GM23338 (cell line): ENCODE measurements at regions not wholly inside any gene's neighbourhood (a gene's known extent, or its start where the extent isn't known, plus 50 kb on each side); places are given as distances from the start of the nearest gene placed in this dataset.

Experiments used
- POLR2AphosphoS5 ChIP-seq: IDR thresholded peaks from 2 replicates; pipeline ENCODE4 v1.6.1; 2016; ENCODE audit warnings: antibody characterized with exemption, low read depth
- TF ChIP-seq, protein P1 (sequence below), 2 experiments: fragments of 200-600 bp in 1 of 2; sonication (generic) in 1 of 2; conservative IDR thresholded peaks; 2 replicates each; pipeline versions ENCODE4 v1.5.1 to v1.6.1; 2016 to 2017; ENCODE audit warnings: antibody characterized with exemption in 2 of 2, low read depth in 2 of 2, mild to moderate bottlenecking in 2 of 2, moderate library complexity in 1 of 2

GRCh38 chr11:91851908-91852307, 372.7 kb upstream of the FAT3 start:
- TF ChIP-seq, protein P1, sequence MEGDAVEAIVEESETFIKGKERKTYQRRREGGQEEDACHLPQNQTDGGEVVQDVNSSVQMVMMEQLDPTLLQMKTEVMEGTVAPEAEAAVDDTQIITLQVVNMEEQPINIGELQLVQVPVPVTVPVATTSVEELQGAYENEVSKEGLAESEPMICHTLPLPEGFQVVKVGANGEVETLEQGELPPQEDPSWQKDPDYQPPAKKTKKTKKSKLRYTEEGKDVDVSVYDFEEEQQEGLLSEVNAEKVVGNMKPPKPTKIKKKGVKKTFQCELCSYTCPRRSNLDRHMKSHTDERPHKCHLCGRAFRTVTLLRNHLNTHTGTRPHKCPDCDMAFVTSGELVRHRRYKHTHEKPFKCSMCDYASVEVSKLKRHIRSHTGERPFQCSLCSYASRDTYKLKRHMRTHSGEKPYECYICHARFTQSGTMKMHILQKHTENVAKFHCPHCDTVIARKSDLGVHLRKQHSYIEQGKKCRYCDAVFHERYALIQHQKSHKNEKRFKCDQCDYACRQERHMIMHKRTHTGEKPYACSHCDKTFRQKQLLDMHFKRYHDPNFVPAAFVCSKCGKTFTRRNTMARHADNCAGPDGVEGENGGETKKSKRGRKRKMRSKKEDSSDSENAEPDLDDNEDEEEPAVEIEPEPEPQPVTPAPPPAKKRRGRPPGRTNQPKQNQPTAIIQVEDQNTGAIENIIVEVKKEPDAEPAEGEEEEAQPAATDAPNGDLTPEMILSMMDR (conservative IDR thresholded peaks at IDR 0.05; ENCODE audit: low read depth in 2 of 2): no peak
- no peak for TF ChIP-seq POLR2AphosphoS5
